ENCODE measurements at regions not wholly inside any gene's neighbourhood (a gene's known extent, or its start where the extent isn't known, plus 50 kb on each side); places are given as distances from the start of the nearest gene placed in this dataset.

- CTCF ChIA-PET, result no interaction called here
- intact Hi-C loops (cut with micrococcal nuclease), result no loop called here
- H3K27me3 Mint-ChIP-seq (ENCODE audit: insufficient read depth, unreplicated experiment), result peaks cover 27% of the 10 kb centered on the region
- H3K4me1 Mint-ChIP-seq (ENCODE audit: insufficient read depth, unreplicated experiment), result no peaks in the 10 kb centered on the region
- peaks cover 7% of the 10 kb centered on the region for H3K9me3 Mint-ChIP-seq (ENCODE audit: unreplicated experiment)
- H3K27ac Mint-ChIP-seq (ENCODE audit: low read depth, unreplicated experiment), result no peak overlapping the region
- H3K4me3 Mint-ChIP-seq (ENCODE audit: unreplicated experiment), result no peak overlapping the region
- BruUV-seq (replicated peaks), result no TSS peak
- TF ChIP-seq CTCF (IDR thresholded peaks at IDR 0.05; ENCODE audit: unreplicated experiment), result no peak
- no peaks in the 10 kb centered on the region for H3K36me3 Mint-ChIP-seq (ENCODE audit: insufficient read depth, unreplicated experiment)
- no peak for DNase-seq (ENCODE audit: unreplicated experiment)
- POLR2A ChIA-PET, result interaction anchor here (1.6 kb wide), 1 partner anchor 15 kb away, joined by 3 read pairs; no protein-coding TSS in a partner anchor
Observed at GRCh38 chr14:75373616-75374015, 54.2 kb upstream of the JDP2 start.

GRCh38 chr14:75374911-75375310 is 52.9 kb upstream of the JDP2 start:
- H3K36me3 Mint-ChIP-seq (ENCODE audit: insufficient read depth, unreplicated experiment), result no peaks in the 10 kb centered on the region
- H3K4me1 Mint-ChIP-seq (ENCODE audit: insufficient read depth, unreplicated experiment), result no peaks in the 10 kb centered on the region
- no peak overlapping the region for H3K27ac Mint-ChIP-seq (ENCODE audit: low read depth, unreplicated experiment)
- ChIA-PET POLR2A (no interaction called here), CTCF (no interaction called here)
- TF ChIP-seq CTCF (IDR thresholded peaks at IDR 0.05; ENCODE audit: unreplicated experiment), result no peak
- H3K4me3 Mint-ChIP-seq (ENCODE audit: unreplicated experiment), result no peak overlapping the region
- peaks cover 7% of the 10 kb centered on the region for H3K9me3 Mint-ChIP-seq (ENCODE audit: unreplicated experiment)
- intact Hi-C loops (cut with micrococcal nuclease), result no loop called here
- BruUV-seq (replicated peaks), result no TSS peak
- DNase-seq (ENCODE audit: unreplicated experiment), result no peak
- peaks cover 27% of the 10 kb centered on the region for H3K27me3 Mint-ChIP-seq (ENCODE audit: insufficient read depth, unreplicated experiment)

- no peak for TF ChIP-seq CTCF (IDR thresholded peaks at IDR 0.05; ENCODE audit: unreplicated experiment)
- no peak for DNase-seq (ENCODE audit: unreplicated experiment)
- intact Hi-C loops (cut with micrococcal nuclease), result no loop called here
- Mint-ChIP-seq H3K27ac (ENCODE audit: low read depth, unreplicated experiment) (no peak overlapping the region), H3K36me3 (ENCODE audit: insufficient read depth, unreplicated experiment) (no peaks in the 10 kb centered on the region), H3K27me3 (ENCODE audit: insufficient read depth, unreplicated experiment) (peaks cover 23% of the 10 kb centered on the region), H3K4me1 (ENCODE audit: insufficient read depth, unreplicated experiment) (no peaks in the 10 kb centered on the region), H3K9me3 (ENCODE audit: unreplicated experiment) (peaks cover 7% of the 10 kb centered on the region), H3K4me3 (ENCODE audit: unreplicated experiment) (no peak overlapping the region)
- CTCF ChIA-PET, result interaction anchor here (0.7 kb wide), 1 partner anchor 14 kb away, joined by 3 read pairs; no protein-coding TSS in a partner anchor
- no TSS peak for BruUV-seq (replicated peaks)
- POLR2A ChIA-PET, result no interaction called here
Observed at GRCh38 chr14:75375983-75376382, 51.8 kb upstream of the JDP2 start.
